H4 (cell line): ENCODE measurements at regions not wholly inside any gene's neighbourhood (a gene's known extent, or its start where the extent isn't known, plus 50 kb on each side); places are given as distances from the start of the nearest gene placed in this dataset.
"Not testable (repeated sequence)": the region's sequence is repeated elsewhere in the genome, so short reads cannot be mapped to it uniquely, and the experiment has no call there.

Experiments used
- DNase-seq: peaks from one replicate; pipeline ENCODE4 v3.0.0-alpha.2; 2015; ENCODE audit warnings: low spot score

DNA sequence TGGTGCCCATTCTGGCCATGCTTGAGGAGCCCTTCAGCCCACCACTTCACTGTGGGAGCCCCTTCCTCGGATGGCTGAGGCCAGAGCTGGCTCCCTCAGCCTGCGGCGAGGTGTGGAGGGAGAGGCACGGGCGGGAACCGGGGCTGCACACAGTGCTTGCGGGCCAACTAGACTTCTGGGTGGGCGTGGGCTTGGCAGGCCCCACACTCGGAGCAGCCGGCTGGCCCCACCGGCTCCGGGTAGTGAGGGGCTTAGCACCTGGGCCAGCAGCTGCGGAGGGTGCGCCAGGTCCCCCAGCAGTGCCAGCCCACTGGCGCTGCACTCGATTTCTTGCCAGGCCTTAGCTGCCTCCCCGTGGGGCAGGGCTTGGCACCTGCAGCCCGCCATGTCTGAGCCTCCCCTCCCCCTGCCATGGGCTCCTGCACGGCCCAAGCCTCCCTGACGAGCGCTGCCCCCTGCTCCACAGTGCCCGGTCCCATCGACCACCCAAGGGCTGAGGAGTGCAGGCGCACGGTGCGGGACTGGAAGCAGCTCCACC, 554.2 kb downstream of the GABRG2 start:
- DNase-seq, result not testable (repeated sequence)

DNA sequence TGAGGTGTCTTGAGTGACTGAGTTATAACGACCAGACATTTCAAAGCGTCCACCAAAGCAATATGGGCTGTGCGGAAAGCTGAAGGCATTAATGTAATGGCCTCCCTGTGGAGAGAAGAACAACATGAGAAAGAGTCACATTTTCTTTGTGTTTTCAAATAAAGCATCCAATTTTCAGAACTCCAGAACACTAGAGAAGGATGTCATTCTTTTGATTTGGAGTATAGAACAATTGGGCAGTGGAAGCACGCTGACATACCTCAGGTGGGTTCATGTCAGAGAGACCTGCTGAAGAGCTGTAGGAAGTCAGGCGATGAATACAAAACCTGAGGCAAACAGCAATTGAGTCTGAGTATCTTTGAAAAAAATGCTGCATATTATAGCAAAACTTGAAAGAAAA, 556.5 kb downstream of the GABRG2 start:
- no peak for DNase-seq

DNA sequence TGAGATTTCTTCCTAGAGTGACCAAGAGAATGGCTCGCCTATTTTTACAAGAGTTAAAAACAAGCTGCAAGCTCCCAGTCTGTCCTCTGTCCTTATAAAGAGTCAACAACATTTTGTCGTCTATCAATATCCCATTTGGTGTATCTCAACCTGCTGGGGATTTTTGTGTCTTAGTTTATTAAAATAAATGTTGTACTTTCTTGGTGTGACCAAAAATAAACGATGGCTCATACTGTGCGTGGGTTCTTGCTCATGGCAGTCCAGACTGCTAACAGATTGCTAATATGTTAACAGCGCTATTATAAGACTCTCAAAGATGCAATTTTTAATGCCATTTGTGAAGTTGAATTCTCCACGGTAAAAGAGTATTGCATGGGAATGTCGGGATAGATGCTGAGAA, 569.9 kb downstream of the GABRG2 start:
- no peak for DNase-seq

DNA sequence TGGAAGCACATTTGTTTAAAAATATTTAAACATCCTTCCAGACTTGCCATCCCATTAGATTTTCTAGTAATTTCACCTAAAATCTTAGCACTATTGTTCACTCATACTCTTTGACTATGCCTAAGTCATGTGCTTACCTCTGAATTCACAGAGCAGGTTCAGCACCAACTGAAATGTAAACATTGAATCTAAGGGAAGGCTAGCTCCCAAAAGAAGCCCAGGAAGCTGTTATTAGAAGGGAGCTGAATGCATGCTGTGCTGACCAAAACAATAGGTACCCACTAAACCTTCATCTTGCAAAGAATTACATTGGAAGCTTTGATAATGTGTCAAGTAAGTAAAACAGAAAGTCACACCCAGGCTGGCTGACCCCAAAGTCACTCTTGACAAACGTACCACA, 571.3 kb downstream of the GABRG2 start:
- no peak for DNase-seq

DNA sequence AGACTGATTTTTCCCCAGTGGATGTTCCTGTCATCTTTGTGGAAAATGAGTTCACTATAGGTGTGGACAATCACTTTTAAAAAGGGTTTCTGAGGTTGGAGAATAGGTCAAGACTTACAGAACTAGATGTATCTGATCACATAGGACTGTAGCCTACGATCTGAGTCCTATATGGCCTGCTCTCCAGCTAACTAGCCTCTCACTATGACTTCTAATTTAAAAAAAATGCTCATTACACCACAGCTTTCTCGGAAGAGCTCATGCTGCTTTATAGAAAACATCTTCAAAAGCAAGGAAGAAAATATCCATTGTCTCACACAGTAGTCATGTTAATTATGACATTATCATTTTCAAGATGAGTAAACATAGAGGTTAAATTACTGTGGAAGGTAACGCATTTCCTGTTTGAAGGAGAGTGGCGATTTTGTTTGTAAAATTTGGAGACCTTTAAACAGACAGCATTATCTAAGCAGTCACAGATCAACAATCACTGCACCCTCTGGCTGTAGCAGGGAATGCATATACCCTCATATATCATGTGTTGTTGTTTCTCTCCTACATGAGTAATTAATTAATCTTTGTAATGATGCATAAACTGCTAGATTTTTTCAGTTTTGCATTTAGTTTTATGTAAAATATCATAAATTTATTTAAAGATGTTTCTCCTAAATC, 573.7 kb downstream of the GABRG2 start:
- no peak for DNase-seq

DNA sequence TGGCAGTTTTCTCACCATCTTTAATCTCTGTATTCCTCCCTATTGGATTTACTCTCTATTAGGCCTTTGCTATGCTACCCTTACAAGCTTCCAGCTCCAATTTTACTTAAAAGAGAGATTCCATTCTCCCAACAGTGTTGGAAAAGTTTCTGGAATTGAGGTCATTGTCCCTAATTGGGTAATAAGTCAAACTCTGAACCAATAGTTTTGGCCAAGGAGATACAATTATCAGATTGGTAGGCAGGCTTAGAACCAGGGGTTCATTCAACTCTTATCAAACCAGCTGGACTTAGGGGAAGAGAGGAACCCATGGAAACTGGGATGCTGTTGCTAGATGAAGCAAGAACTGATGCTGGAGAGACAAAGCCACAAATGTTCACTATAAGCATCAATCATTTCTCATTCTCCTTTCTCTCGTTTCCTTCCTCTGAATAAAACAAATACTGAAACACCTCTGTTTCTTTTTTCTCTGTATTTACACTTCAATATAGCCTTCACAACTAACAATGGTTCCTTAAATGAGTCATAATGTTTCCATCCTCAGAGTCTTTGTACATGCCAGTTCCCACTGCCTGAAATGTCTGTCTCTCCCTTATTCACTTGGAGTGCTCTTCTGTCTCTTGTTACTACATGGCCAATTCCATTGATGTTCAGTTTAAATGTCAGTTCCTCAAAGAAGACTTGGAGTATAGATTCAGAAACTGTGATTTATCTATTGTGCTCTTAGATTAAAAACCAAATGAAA, 587.3 kb downstream of the GABRG2 start:
- no peak for DNase-seq

DNA sequence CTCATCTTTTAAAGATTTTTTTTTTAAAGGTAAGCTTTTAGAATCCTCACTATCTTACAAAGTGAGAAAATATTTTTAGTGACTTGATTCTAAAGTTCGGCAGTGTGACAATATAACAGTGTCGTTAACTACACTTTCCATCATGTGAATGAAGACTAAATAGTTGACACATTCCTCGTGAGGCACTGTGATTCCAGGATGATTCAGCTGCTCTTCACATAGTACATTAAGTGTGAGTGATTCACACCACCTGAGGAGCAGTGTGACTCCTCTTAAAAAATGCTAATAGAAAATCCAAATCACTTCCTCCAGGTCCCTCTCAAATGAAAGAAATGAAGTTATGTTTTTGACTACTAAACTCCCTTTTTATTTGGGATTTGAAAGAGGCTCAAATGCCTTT, 589.5 kb downstream of the GABRG2 start:
- no peak for DNase-seq

DNA sequence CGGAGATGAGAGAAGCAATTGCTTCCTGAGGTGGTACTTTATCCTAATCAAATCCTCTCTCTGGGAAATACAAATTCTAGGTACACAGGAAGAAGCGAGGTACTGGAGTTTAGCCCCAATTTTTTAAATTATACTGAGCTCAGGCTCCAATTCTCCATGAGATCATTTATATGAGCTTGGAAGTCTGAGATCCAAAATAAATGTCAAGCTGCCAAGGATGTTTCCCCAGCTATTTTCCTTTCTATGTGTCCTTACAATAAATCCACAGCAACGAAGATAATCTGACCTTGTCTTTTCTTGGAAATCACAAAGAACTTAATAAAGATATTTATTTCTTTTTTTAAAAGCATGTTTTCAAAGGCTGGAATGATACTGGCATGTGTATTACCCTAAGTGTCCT, 597.3 kb downstream of the GABRG2 start:
- DNase-seq, result no peak

DNA sequence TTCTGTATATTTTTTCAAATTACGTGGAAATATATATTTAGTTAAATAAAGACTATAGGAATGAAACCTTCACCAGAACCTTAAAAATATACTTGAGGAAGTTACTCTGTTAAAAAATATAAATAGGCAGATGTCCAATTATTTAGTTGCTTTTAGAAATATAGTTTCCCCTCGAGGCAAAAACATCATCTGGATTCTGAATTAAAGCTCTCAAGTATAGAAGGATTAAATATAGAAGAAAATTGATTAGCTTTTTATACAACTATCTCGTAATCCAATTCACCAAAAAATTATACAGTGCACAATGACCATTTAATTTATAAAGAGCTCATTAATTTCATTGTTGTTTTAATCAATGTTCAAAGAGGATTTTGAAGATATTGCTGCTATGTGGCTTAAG, 601.4 kb downstream of the GABRG2 start:
- no peak for DNase-seq

DNA sequence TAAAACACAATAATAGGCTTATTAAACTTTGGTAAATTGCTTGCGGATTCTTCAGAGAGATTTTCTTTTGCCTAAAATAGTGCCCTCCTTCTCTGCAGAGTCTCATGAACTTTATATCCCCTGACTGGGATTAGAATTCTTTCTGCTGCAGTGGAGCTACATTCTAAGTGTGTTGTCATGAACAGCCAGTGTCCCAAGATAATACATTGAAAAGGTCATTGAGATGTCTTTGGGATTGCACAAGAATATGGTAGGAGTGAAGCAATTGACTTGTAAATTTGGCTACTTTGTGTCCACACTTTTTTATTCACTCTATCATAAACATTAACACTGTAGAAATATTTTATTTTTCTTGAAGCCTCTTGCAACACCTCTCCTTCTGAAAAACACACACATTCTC, 604.5 kb downstream of the GABRG2 start:
- no peak for DNase-seq

DNA sequence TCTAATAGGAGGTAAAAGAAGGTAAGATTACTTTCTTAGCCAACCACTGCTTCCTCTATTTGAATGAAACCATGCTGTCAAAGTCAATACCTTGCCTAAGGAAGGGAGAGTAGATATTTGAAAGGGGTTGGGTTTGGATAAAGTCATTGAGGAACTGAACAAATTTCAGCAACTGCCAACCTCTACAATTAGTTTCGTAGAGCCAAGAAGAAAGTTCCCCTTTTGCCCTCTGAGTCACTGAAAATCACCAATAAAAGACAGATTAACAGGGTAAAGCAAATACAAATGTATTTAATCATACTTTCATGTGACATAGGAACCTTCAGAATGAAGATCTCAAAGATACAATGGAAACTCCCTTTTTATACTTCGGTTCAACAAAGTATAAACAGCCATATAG, 615.7 kb downstream of the GABRG2 start:
- no peak for DNase-seq

DNA sequence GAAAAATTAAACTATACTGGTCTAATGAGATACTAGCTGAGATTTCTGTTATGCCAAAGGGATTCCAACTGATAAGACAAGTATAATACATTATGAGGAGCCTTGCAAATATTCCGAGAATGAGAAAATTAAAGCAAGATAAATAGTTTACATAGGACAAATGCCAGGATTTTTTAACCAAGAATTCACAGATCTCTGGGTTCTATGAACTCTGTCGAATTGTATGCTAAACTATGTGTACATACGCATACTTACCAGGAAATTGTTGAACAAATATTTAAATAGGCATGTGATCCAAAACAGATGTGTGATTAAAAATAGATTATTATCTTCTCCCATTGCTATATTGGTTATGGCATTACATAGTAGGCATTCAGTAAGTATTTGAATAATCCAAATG, 616.6 kb downstream of the GABRG2 start:
- no peak for DNase-seq

DNA sequence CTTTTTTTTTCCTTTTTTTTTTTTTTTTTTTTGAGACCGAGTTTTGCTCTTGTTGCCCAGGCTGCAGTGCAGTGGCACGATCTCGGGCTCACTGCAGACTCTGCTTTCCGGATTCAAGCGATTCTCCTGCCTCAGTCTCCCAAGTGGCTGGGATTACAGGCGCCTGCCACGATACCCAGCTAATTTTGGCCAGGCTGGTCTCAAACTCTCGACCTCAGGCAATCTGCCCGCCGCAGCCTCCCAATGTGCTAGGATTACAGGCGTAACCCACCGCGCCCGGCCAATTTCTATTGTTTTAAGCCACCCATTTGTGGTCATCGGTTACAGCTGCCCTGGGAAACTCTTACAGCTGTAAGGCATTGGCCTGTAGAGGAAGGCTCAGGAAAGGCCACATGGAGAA, 617.7 kb downstream of the GABRG2 start:
- DNase-seq, result no peak

DNA sequence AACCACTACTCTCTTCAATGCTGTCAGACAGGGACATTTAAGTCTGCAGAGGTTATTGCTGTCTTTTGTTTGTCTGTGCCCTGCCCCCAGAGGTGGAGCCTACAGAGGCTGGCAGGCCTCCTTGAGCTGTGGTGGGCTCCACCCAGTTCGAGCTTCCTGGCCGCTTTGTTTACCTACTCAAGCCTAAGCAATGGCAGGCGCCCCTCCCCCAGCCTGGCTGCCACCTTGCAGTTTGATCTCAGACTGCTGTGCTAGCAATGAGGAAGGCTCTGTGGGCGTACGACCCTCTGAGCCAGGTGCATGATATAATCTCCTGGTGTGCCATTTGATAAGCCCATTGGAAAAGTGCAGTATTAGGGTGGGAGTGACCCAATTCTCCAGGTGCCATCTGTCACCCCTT, 628.7 kb downstream of the GABRG2 start:
- DNase-seq, result not testable (repeated sequence)

DNA sequence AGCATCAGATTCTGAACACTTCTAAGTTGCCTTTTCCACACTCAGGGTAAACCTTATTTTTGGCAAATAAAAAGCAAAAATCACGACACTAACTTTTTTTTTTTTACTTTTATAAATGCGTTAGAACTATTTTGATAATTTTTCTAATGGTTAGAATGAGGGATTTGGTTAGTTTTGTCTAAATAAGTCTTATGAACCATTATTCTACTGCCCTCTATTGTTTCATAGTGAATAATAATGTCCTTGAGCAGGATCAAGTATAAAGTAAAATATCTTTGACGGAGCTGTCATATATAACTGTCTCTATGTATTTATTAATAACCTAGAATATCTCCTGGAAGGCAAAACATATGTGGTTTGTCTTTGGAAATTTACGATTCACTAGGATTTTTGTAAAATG, 631.8 kb downstream of the GABRG2 start:
- no peak for DNase-seq

DNA sequence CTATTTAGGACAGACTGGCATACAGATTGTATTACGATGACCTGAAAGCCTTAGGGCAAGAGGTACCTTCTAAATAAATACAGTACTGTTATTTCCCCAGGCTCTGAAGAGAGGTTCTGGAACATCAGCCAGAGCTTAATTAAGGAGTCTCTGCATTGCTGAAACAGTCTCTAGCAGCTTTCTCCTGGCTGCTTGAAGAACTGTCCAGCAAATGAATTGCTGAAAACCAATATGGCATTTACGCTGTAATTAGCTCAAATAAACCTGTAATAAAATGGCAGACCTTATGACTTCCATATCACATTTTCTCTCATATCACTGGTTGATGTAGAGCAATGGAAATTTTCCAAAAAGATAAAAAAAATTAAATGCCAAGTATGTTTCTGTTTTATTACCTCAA, 636.3 kb downstream of the GABRG2 start:
- DNase-seq, result no peak

DNA sequence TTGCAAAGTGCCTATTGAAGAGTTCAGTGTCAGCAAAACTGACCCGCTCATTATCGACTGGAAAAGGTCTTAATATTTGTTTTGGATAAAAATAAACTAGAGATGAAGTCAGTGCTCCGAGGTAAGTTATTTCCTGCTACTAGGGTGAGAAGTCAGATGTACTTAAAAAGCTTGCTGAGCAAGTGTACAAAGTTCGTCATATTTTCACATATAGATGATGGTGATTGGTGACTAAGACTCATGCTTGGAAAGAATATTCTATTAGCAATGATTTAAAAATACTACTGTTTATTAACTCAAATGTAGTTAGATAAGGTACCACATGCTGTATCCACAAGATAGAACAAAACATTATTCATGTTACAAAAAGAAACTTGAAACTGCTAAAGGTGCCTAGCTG, 643.7 kb downstream of the GABRG2 start:
- no peak for DNase-seq

DNA sequence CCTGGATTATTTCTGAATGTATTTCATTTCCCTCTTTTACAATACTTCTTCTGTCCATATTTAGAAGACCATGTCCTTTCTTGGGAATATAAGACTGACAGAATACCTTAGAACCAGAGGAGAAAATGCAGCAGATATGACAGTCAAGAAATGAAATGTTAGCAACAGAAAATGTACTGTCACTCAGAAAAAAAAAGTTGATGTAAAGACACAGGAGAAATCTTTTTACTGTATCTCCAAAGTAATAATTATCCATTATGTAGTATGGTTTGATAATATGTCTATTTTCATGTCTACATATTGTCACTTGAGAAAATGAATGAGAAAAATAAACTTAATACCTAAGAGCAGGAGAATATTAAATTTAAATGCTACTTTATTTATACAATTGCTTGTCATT, 652.1 kb downstream of the GABRG2 start:
- no peak for DNase-seq

DNA sequence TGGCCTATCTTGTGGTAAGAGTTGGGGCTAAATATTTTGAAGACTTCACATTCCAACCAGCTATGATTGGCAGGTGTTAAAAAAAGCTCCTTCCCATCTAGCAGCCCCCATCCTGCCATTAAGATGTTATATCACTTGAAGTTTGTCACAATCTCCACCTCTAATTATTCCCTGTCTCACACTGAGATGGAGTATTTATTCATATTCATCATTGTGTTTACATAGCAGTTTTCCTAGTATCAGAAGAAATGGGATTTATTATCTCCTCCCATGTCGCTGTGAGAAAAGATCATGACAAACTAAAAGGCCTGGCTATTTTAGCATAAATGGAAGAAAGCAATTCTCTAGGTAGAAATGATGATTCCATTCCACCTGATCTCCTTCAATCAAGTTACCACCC, 653.6 kb downstream of the GABRG2 start:
- no peak for DNase-seq

DNA sequence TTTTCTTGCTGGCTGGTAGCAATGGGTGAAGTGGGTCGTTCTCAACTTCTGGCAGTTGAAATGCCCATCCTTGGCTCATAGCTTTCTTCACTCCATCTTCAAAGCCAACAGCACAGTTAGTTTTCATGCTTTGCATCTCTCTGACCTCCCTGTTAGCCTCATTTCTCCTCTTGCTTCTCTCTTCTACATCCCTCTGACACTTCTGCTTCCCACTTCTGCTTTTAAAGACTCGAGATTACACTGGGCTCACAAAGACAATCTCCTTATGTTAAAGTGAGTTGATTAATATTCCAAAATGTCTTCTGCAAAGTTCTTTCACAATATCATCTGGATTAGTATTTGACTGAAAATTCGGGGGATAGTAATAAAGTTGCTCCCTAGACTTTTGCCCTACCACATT, 684.8 kb upstream of the CCNG1 start:
- no peak for DNase-seq

DNA sequence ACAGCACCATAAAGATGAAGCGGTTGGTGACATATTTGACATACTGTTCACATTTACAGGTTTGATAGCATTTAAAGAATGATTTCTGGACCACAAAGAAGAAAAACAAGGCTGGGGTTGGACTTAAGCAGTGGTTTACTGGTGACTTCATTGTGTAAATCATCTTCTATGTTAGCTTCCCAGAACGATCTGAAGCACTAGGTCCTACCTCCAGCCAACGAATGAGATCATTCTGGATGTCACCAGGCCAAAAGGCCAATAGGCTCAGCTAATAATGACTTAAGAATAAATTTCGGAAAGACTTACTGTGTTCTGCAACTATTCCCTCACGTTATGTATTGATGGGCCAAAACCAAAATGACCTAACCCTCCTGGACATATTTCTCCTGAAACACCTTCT, 675.3 kb upstream of the CCNG1 start:
- no peak for DNase-seq

DNA sequence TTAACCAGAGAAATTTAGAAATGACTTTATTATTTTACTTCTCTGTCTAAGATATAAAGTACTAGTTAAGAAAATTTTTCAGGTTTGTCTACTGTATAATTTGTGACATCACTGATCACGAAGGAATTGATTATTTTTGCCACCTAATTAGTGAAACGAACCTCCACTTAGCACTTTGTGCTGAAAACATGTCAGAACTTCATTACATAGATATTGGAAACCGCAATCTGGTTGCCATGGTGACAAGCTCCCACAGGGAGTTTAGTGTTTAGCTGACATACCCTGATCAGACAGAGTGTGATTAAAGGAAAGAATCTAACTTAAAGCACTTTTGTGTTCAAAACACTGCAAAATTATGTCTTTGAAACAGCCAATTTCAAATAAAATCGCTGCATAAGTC, 668.4 kb upstream of the CCNG1 start:
- DNase-seq, result no peak

DNA sequence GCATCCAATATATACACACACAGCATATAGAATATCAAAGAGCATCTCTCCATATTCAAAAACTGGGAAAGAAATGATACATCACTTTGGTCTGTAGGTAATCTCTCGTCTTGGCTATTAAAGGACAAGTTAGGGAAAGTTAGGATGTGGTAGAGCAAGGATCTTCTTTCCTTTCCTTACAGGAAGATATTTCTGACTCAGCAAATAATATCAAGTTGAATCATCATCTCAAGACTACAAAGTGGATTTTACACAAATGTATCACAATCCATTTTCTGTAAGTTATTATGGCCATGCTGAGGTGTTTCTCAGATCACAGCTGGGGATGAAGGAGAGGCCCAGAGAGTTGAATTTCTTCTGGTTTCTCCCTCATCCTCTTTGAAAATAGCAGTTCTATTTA, 651.7 kb upstream of the CCNG1 start:
- no peak for DNase-seq

DNA sequence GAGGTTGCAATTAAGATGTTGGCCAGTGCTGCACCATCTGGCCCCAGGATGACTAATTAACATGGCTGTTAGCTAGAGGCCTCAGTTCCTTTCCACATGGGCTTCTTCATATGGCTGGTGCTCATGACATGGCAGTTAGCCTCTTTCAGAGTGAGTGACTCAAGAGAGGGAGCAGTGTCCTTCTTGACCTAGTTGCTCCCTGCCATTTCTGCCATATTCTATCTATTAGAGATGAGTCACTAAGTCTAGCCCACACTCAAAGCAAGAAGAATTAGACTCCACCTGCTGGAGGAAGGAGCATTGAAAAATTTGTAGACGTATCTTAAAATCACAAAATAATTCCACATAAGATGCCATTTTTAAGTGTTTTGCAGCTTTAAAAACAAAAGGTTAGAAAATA, 651.2 kb upstream of the CCNG1 start:
- no peak for DNase-seq
